SIG-M5 treated with dmso at 0.1 percent for 504 hours (cell line): ENCODE measurements at regions not wholly inside any gene's neighbourhood (a gene's known extent, or its start where the extent isn't known, plus 50 kb on each side); places are given as distances from the start of the nearest gene placed in this dataset.

Experiments
- DNase-seq: peaks from one replicate; lab custom pipeline; 2025; ENCODE audit not compliant: unreplicated experiment; lab: John Stamatoyannopoulos, UW

- no peak for DNase-seq
Measured at GRCh38 chr7:35355199-35355598, 101.3 kb upstream of the TBX20 start.

- DNase-seq: no peak
Measured at GRCh38 chr7:35353481-35353880, 99.6 kb upstream of the TBX20 start.

- DNase-seq: no peak
Measured at GRCh38 chr7:35351466-35351865, 97.6 kb upstream of the TBX20 start.

GRCh38 chr7:35348611-35349400 is 94.9 kb upstream of the TBX20 start:
- no peak for DNase-seq

GRCh38 chr7:35342786-35343185 is 88.9 kb upstream of the TBX20 start:
- DNase-seq: no peak

- DNase-seq: no peak
Measured at GRCh38 chr7:35339811-35340210, 85.9 kb upstream of the TBX20 start.

GRCh38 chr7:35336444-35336843 is 82.5 kb upstream of the TBX20 start:
- no peak for DNase-seq

- no peak for DNase-seq
Measured at GRCh38 chr7:35334506-35334905, 80.6 kb upstream of the TBX20 start.

- DNase-seq: no peak
Measured at GRCh38 chr7:35333265-35333664, 79.4 kb upstream of the TBX20 start.

GRCh38 chr7:35331730-35332678 is 78.1 kb upstream of the TBX20 start:
- no peak for DNase-seq

GRCh38 chr7:35329026-35329425 is 75.1 kb upstream of the TBX20 start:
- no peak for DNase-seq

GRCh38 chr7:35319606-35320005 is 65.7 kb upstream of the TBX20 start:
- DNase-seq: no peak

GRCh38 chr7:35316549-35316948 is 62.6 kb upstream of the TBX20 start:
- no peak for DNase-seq

- no peak for DNase-seq
Measured at GRCh38 chr7:35315517-35315916, 61.6 kb upstream of the TBX20 start.

GRCh38 chr7:35314354-35314753 is 60.5 kb upstream of the TBX20 start:
- no peak for DNase-seq

- no peak for DNase-seq
Measured at GRCh38 chr7:35313575-35313974, 59.7 kb upstream of the TBX20 start.
